ENCODE measurements at regions not wholly inside any gene's neighbourhood (a gene's known extent, or its start where the extent isn't known, plus 50 kb on each side); places are given as distances from the start of the nearest gene placed in this dataset.

DNA sequence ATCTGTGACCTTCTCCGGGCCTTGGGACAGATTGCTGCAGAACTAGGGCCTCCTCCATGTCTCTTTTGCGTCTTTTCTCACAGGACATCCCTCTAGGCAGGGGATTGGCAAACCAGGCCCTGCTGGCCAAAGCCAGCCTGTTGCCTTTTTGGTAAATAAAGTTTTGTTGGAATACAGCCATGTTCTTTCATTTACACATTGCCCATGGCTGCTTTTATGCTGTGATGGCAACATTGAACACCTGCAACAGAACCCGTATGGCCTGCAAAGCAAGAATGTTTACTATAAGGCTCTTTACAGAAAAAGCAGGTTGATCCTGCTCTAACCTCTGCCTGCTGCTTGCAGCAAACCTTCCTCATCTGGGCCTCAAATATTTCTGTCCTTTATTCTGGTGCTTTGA, 56.8 kb upstream of the B3GAT1 start:
- no peaks in the 10 kb centered on the region for H3K36me3 ChIP-seq (replicated peaks in 1 of 2)
- no peak overlapping the region for H3K4me3 ChIP-seq
- no peaks in the 10 kb centered on the region for H3K27me3 ChIP-seq
- TF ChIP-seq, protein P1, sequence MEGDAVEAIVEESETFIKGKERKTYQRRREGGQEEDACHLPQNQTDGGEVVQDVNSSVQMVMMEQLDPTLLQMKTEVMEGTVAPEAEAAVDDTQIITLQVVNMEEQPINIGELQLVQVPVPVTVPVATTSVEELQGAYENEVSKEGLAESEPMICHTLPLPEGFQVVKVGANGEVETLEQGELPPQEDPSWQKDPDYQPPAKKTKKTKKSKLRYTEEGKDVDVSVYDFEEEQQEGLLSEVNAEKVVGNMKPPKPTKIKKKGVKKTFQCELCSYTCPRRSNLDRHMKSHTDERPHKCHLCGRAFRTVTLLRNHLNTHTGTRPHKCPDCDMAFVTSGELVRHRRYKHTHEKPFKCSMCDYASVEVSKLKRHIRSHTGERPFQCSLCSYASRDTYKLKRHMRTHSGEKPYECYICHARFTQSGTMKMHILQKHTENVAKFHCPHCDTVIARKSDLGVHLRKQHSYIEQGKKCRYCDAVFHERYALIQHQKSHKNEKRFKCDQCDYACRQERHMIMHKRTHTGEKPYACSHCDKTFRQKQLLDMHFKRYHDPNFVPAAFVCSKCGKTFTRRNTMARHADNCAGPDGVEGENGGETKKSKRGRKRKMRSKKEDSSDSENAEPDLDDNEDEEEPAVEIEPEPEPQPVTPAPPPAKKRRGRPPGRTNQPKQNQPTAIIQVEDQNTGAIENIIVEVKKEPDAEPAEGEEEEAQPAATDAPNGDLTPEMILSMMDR (IDR thresholded peaks at IDR 0.05) = no peak
- TF ChIP-seq POLR2A (IDR thresholded peaks at IDR 0.05) = no peak
- no peak overlapping the region for H3K27ac ChIP-seq
- WGBS, 4 donors = 67 to 84% (median 76%) methylated on average over 2 to 3 of the region's 3 CpGs
- DNase-seq = no peak
- H3K4me1 ChIP-seq (replicated peaks in 1 of 2) = no peaks in the 10 kb centered on the region
- no peaks in the 10 kb centered on the region for H3K9me3 ChIP-seq (replicated peaks in 1 of 3)
- intact Hi-C loops (cut with DNase I) = no loop called here

DNA sequence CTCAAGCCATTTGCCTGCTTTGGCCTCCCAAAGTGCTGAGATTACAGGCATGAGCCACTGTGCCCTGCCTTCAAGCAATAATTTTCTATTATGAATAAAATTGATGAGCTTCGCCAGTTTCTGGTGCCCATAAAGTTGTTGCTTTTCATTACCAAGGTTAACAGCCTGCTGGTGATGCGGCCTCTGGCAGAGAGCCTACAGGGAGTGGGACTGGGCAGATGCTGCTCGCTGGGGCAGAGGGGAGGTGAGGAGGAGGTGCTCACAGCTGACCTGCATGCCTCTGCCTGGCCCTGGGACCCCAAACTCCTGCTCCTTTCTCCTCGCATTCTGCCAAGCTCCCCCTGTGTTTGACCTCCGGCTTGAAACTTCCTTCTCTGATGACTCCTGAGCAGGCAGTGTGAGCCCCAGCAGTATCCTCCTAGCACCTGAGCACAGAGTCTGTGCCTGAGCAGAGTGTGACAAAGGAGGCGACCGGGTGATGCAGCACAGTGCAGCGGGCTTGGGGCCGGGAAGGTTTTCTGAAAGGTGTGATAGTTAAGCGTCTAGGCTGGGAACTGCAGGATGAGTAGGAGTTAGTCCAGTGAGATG, 56.1 kb upstream of the B3GAT1 start:
- H3K27ac ChIP-seq = no peak overlapping the region
- H3K9me3 ChIP-seq (replicated peaks in 1 of 3) = no peaks in the 10 kb centered on the region
- no peaks in the 10 kb centered on the region for H3K36me3 ChIP-seq (replicated peaks in 1 of 2)
- 61 to 75% (median 69%) methylated on average over 9 to 10 of the region's 10 CpGs for WGBS, 4 donors
- H3K27me3 ChIP-seq = peaks cover 3% of the 10 kb centered on the region
- no peak for TF ChIP-seq POLR2A (IDR thresholded peaks at IDR 0.05)
- TF ChIP-seq, protein P1 (IDR thresholded peaks at IDR 0.05) = no peak
- H3K4me3 ChIP-seq = no peak overlapping the region
- no peaks in the 10 kb centered on the region for H3K4me1 ChIP-seq (replicated peaks in 1 of 2)
- intact Hi-C loops (cut with DNase I) = no loop called here
- DNase-seq = no peak

DNA sequence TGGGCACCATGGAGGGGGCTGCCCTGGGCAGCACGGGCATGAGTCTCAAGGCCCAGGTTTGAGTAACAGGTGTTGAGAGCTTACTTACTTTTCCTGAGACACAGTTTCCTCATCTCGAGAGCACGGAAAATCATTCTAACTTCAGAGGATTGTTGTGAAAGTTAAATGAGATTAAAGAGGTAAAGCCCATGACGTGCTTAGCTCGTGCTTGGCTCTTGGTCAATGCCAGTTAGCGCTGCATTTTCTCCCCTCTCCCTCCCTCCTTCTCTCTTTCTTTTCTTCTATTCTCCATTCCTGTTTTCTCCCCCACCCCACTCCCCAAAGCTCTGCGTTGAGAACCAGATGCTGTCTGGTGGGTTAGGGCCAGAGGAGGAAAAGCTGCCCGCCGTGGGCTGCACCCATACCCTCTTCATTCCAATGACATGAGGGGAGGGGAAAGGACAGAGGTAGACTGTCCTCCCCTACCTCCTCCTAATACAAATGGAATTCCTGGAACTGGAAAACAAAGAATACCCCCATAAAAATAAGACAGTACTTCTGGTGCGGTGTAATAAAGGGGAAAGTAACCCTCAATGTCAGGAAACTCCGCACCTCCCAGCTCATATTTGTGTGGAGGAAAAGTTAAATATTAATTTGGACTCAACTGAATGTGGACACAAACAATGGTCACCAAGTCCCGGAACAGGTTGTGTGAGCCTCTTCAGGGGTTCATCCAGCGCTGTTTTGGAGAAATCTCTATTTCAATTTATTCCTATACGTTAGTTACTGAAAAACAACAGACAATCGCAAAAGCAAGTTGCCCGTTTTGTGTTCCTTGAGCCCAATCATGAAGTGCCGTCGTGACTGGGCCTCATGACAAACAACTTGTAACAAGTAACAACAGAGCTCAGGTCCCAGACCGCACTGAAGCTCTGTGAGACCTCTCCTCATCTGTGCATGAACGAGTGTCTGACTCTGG, 54.8 kb upstream of the B3GAT1 start:
- Histone ChIP-seq H3K9me3 (replicated peaks in 1 of 3) (no peaks in the 10 kb centered on the region), H3K27me3 (peaks cover 3% of the 10 kb centered on the region), H3K36me3 (replicated peaks in 1 of 2) (no peaks in the 10 kb centered on the region), H3K27ac (no peak overlapping the region), H3K4me3 (no peak overlapping the region), H3K4me1 (replicated peaks in 1 of 2) (no peaks in the 10 kb centered on the region)
- no peak for DNase-seq
- intact Hi-C loops (cut with DNase I) = no loop called here
- 68 to 75% (median 69%) methylated on average over 19 to 20 of the region's 20 CpGs for WGBS, 4 donors
- TF ChIP-seq, protein P1 (IDR thresholded peaks at IDR 0.05) = no peak
- no peak for TF ChIP-seq POLR2A (IDR thresholded peaks at IDR 0.05)

DNA sequence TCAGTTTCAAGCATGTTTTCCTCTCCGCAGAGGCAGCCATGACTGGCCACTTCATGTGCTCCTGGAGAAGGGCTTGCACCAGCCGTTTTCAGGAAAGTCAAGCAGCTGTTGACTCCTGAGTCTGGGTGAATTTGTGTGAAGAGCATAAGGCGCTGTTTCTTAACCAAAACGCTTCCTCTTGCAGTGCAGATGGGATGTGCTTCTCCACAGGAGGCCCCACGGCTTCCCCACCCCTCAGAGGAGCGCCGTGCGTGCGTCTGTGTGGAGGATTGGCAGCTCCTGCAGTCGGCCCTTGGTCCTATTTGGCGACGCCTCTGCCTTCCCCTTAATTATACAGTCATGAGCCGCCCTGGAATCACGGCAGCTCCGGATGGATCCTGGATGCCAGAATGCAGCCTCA, 54.1 kb upstream of the B3GAT1 start:
- no peaks in the 10 kb centered on the region for H3K36me3 ChIP-seq (replicated peaks in 1 of 2)
- TF ChIP-seq, protein P1 (IDR thresholded peaks at IDR 0.05) = no peak
- TF ChIP-seq POLR2A (IDR thresholded peaks at IDR 0.05) = no peak
- H3K27me3 ChIP-seq = peaks cover 3% of the 10 kb centered on the region
- H3K4me1 ChIP-seq (replicated peaks in 1 of 2) = no peaks in the 10 kb centered on the region
- intact Hi-C loops (cut with DNase I) = no loop called here
- 7 to 28% (median 12%) methylated on average over 6 to 15 of the region's 15 CpGs for WGBS, 4 donors
- no peaks in the 10 kb centered on the region for H3K9me3 ChIP-seq (replicated peaks in 1 of 3)
- H3K4me3 ChIP-seq = no peak overlapping the region
- H3K27ac ChIP-seq = no peak overlapping the region
- DNase-seq = no peak

Data from adrenal gland (tissue), 9 donors.